ENCODE measurements at regions not wholly inside any gene's neighbourhood (a gene's known extent, or its start where the extent isn't known, plus 50 kb on each side); places are given as distances from the start of the nearest gene placed in this dataset.

GRCh38 chr4:52244103-52244775, 193.1 kb downstream of the SPATA18 start:
- no peaks in the 10 kb centered on the region for H4K20me1 ChIP-seq (replicated peaks; ENCODE audit: control insufficient read depth, insufficient read depth, low read length)
- BruUV-seq (replicated peaks): no TSS peak
- WGBS (ENCODE audit: insufficient coverage, low coverage, missing lambda C conversion rate): 0% methylated on average over 6 of the region's 7 CpGs
- H3K36me3 ChIP-seq (ENCODE audit: control insufficient read depth, insufficient read depth, low read length): no peaks in the 10 kb centered on the region
- in situ Hi-C loops (cut with MboI) (no loop called here), intact Hi-C loops (cut with micrococcal nuclease) (no loop called here)
- H3K79me2 ChIP-seq (ENCODE audit: control insufficient read depth, insufficient read depth, low read length): no peaks in the 10 kb centered on the region
- no peak overlapping the region for H3K4me3 ChIP-seq
- no peak overlapping the region for H3K27ac ChIP-seq (ENCODE audit: extremely low read depth, low read depth, low read length)
- FAIRE-seq (no peak), DNase-seq (ENCODE audit: extremely low read depth in 1 of 4, low spot score in 3 of 4) (no peak), ATAC-seq (no peak)
- H3K4me1 ChIP-seq (replicated peaks in 1 of 2; ENCODE audit: control insufficient read depth in 2 of 2, insufficient read depth in 2 of 2, low read length in 2 of 2): no peaks in the 10 kb centered on the region
- no peak for TF ChIP-seq ZNF695 (CRISPR knock-in tag; IDR thresholded peaks at IDR 0.05)
- no peak overlapping the region for H3K4me2 ChIP-seq (ENCODE audit: insufficient read depth, low read length)
- no peak overlapping the region for H2AFZ ChIP-seq (ENCODE audit: low read depth, low read length)
- H3K27me3 ChIP-seq (ENCODE audit: control insufficient read depth in 2 of 2, insufficient read depth in 2 of 2, low read length in 2 of 2): no peaks in the 10 kb centered on the region
- H3K9me3 ChIP-seq (replicated peaks; ENCODE audit: control insufficient read depth, insufficient read depth, low read depth, low read length): no peaks in the 10 kb centered on the region
- H3K9ac ChIP-seq (ENCODE audit: insufficient read depth in 1 of 2, low read depth in 2 of 2, low read length in 2 of 2): no peak overlapping the region
- ChIA-PET CTCF (ENCODE audit: low intra/inter-chr PET ratio) (no interaction called here), POLR2A (no interaction called here)
- no peaks in the 10 kb centered on the region for H3K9me1 ChIP-seq (ENCODE audit: control insufficient read depth, insufficient read depth, low read length)

- Histone ChIP-seq H4K20me1 (replicated peaks; ENCODE audit: control insufficient read depth, insufficient read depth, low read length) (no peaks in the 10 kb centered on the region), H3K27ac (ENCODE audit: extremely low read depth, low read depth, low read length) (no peak overlapping the region), H3K79me2 (ENCODE audit: control insufficient read depth, insufficient read depth, low read length) (no peaks in the 10 kb centered on the region), H3K4me1 (replicated peaks in 1 of 2; ENCODE audit: control insufficient read depth in 2 of 2, insufficient read depth in 2 of 2, low read length in 2 of 2) (no peaks in the 10 kb centered on the region), H3K27me3 (ENCODE audit: control insufficient read depth in 2 of 2, insufficient read depth in 2 of 2, low read length in 2 of 2) (no peaks in the 10 kb centered on the region), H3K36me3 (ENCODE audit: control insufficient read depth, insufficient read depth, low read length) (no peaks in the 10 kb centered on the region), H3K9me1 (ENCODE audit: control insufficient read depth, insufficient read depth, low read length) (no peaks in the 10 kb centered on the region), H3K4me3 (no peak overlapping the region), H3K9ac (ENCODE audit: insufficient read depth in 1 of 2, low read depth in 2 of 2, low read length in 2 of 2) (no peak overlapping the region), H3K4me2 (ENCODE audit: insufficient read depth, low read length) (no peak overlapping the region), H3K9me3 (replicated peaks; ENCODE audit: control insufficient read depth, insufficient read depth, low read depth, low read length) (no peaks in the 10 kb centered on the region), H2AFZ (ENCODE audit: low read depth, low read length) (no peak overlapping the region)
- no peak for FAIRE-seq
- DNase-seq (ENCODE audit: extremely low read depth in 1 of 4, low spot score in 3 of 4): no peak
- intact Hi-C loops (cut with micrococcal nuclease): no loop called here
- in situ Hi-C loops (cut with MboI): no loop called here
- 0% methylated on average over 3 of the region's 3 CpGs for WGBS (ENCODE audit: insufficient coverage, low coverage, missing lambda C conversion rate)
- CTCF ChIA-PET (ENCODE audit: low intra/inter-chr PET ratio): no interaction called here
- POLR2A ChIA-PET: no interaction called here
- no peak for ATAC-seq
- BruUV-seq (replicated peaks): no TSS peak
- TF ChIP-seq HOMEZ (CRISPR knock-in tag; IDR thresholded peaks at IDR 0.05) (no peak), VEZF1 (CRISPR knock-in tag; IDR thresholded peaks at IDR 0.05) (no peak), MNT (conservative IDR thresholded peaks at IDR 0.05) (no peak), ILK (tag; IDR thresholded peaks at IDR 0.05; ENCODE audit: borderline replicate concordance, low read depth) (no peak), ZNF175 (CRISPR knock-in tag; IDR thresholded peaks at IDR 0.05; ENCODE audit: low read depth) (no peak), IRF1 (CRISPR knock-in tag; IDR thresholded peaks at IDR 0.05; ENCODE audit: borderline replicate concordance) (no peak), SUPT5H (IDR thresholded peaks at IDR 0.05) (no peak), ADNP (tag; IDR thresholded peaks at IDR 0.05) (no peak), DDX20 (tag; IDR thresholded peaks at IDR 0.05; ENCODE audit: low read depth) (no peak)
These were observed 193.7 kb downstream of the SPATA18 start for GRCh38 chr4:52244848-52245247.
